IMR-90 (cell line): ENCODE measurements at regions not wholly inside any gene's neighbourhood (a gene's known extent, or its start where the extent isn't known, plus 50 kb on each side); places are given as distances from the start of the nearest gene placed in this dataset.
A peak's percentile ranks its signal among the peaks of the same experiment; 100 is the strongest.

ENCODE experiments used
- ATAC-seq: fragments of 200-7000 bp; cut with Tn5 transposase; 2 replicates; pipeline ENCODE4 v1.9.1; 2020; ENCODE audit warnings: low read depth, mild to moderate bottlenecking, moderate library complexity
- BruUV-seq: library from RNA; stranded (reverse); fragments of 400-500 nt; replicated peaks from 2 replicates; lab custom pipeline; 2021; lab: Mats Ljungman, UMichigan
- CTCF ChIA-PET: fragments of 300-600 bp; formaldehyde crosslinking; extraction: SDS; loops from one replicate; lab custom pipeline; 2021; ENCODE audit warnings: antibody characterized with exemption; lab: Yijun Ruan, JAX
- POLR2A ChIA-PET: fragments of 300-600 bp; sonication (Branson Sonifier 250); formaldehyde crosslinking; loops from one replicate; lab custom pipeline; 2022; ENCODE audit warnings: antibody characterized with exemption; ENCODE audit not compliant: unreplicated experiment; lab: Charles Lee
- DNase-seq: peaks from one replicate; pipeline ENCODE4 v3.0.0; 2013
- H2AFZ ChIP-seq: replicated peaks from 2 replicates; pipeline ENCODE3; 2013; ENCODE audit warnings: low read length, mild to moderate bottlenecking; ENCODE audit not compliant: poor library complexity
- H2AK5ac ChIP-seq: 2 replicates; pipeline ENCODE4 v1.6.1; 2013; ENCODE audit warnings: low read depth, low read length, inconsistent platforms
- H2AK9ac ChIP-seq: replicated peaks from 2 replicates; pipeline ENCODE3; 2013; ENCODE audit warnings: mild to moderate bottlenecking, low read depth, low read length, moderate library complexity; ENCODE audit not compliant: poor library complexity
- H2BK120ac ChIP-seq: 2 replicates; pipeline ENCODE4 v1.6.1; 2013; ENCODE audit warnings: low read depth, low read length, inconsistent platforms
- H2BK15ac ChIP-seq: 3 replicates; pipeline ENCODE4 v1.6.1; 2013; ENCODE audit warnings: low read depth, low read length, inconsistent platforms
- H2BK20ac ChIP-seq: 2 replicates; pipeline ENCODE4 v1.6.1; 2013; ENCODE audit warnings: low read depth, mild to moderate bottlenecking, inconsistent platforms, low read length, moderate library complexity
- H2BK5ac ChIP-seq: 2 replicates; pipeline ENCODE4 v1.6.1; 2013; ENCODE audit warnings: mild to moderate bottlenecking, low read depth, low read length, inconsistent platforms; ENCODE audit not compliant: poor library complexity, severe bottlenecking
- H3K14ac ChIP-seq: replicated peaks from 2 replicates; pipeline ENCODE4 v1.6.1; 2013; ENCODE audit warnings: low read depth, low read length, inconsistent platforms
- H3K18ac ChIP-seq: 2 replicates; pipeline ENCODE4 v1.6.1; 2013; ENCODE audit warnings: low read depth, low read length, control low read depth
- H3K23ac ChIP-seq: 2 replicates; pipeline ENCODE4 v1.6.1; 2013; ENCODE audit warnings: low read depth, low read length, inconsistent platforms
- H3K27ac ChIP-seq: 2 replicates; pipeline ENCODE4 v1.5.1; 2013; ENCODE audit warnings: mild to moderate bottlenecking, control low read depth, low read length; ENCODE audit not compliant: insufficient read depth
- H3K27me3 ChIP-seq: 2 replicates; pipeline ENCODE4 v1.6.1; 2013; ENCODE audit warnings: low read length; ENCODE audit not compliant: control insufficient read depth, insufficient read depth
- H3K36me3 ChIP-seq: 2 replicates; pipeline ENCODE4 v1.6.1; 2013; ENCODE audit warnings: low read length, mixed read lengths; ENCODE audit not compliant: control insufficient read depth, insufficient read depth
- H3K4ac ChIP-seq: 2 replicates; pipeline ENCODE4 v1.6.1; 2013; ENCODE audit warnings: low read depth, low read length, inconsistent platforms
- H3K4me1 ChIP-seq: 2 replicates; pipeline ENCODE4 v1.6.1; 2013; ENCODE audit warnings: low read length, mixed read lengths; ENCODE audit not compliant: control insufficient read depth, insufficient read depth
- H3K4me2 ChIP-seq: 2 replicates; pipeline ENCODE4 v1.6.1; 2013; ENCODE audit warnings: low read depth, mild to moderate bottlenecking, control low read depth, low read length, moderate library complexity
- H3K4me3 ChIP-seq: 2 replicates; pipeline ENCODE4 v1.5.1; 2013; ENCODE audit warnings: low read depth, mild to moderate bottlenecking, control low read depth, low read length, moderate library complexity; ENCODE audit not compliant: insufficient read depth
- H3K56ac ChIP-seq: 2 replicates; pipeline ENCODE4 v1.6.1; 2013; ENCODE audit warnings: low read length, inconsistent platforms; ENCODE audit not compliant: insufficient read depth; ENCODE audit errors: extremely low read depth
- H3K79me1 ChIP-seq, 2 experiments: 2 replicates each; pipeline ENCODE4 v1.6.1; 2013; ENCODE audit warnings: low read length in 2 of 2, inconsistent platforms in 1 of 2, low read depth in 1 of 2
- H3K9ac ChIP-seq: 2 replicates; pipeline ENCODE4 v1.6.1; 2013; ENCODE audit warnings: low read depth, low read length, control low read depth
- H3K9me1 ChIP-seq: 2 replicates; pipeline ENCODE4 v1.6.1; 2013; ENCODE audit warnings: low read length, inconsistent platforms; ENCODE audit not compliant: insufficient read depth
- H3K9me3 ChIP-seq: 2 replicates; pipeline ENCODE4 v1.6.1; 2013; ENCODE audit warnings: low read length; ENCODE audit not compliant: control insufficient read depth, insufficient read depth
- H4K20me1 ChIP-seq: 2 replicates; pipeline ENCODE4 v1.6.1; 2013; ENCODE audit warnings: low read length, inconsistent platforms; ENCODE audit not compliant: insufficient read depth
- H4K5ac ChIP-seq: 2 replicates; pipeline ENCODE4 v1.6.1; 2013; ENCODE audit warnings: mild to moderate bottlenecking, low read depth, low read length, control low read depth
- H4K8ac ChIP-seq, 2 experiments: 2 replicates each; pipeline ENCODE4 v1.6.1; 2013; ENCODE audit warnings: low read depth in 2 of 2, low read length in 2 of 2, control low read depth in 1 of 2, inconsistent platforms in 1 of 2
- H4K91ac ChIP-seq: 2 replicates; pipeline ENCODE4 v1.6.1; 2013; ENCODE audit warnings: low read depth, low read length, inconsistent platforms; ENCODE audit not compliant: insufficient read depth
- POLR2A ChIP-seq: IDR thresholded peaks from 2 replicates; pipeline ENCODE4 v1.6.1; 2012; ENCODE audit warnings: mild to moderate bottlenecking, low read depth, low read length
- USF2 ChIP-seq: fragments of 150-350 bp; IDR thresholded peaks from 2 replicates; pipeline ENCODE4 v1.6.1; 2017; ENCODE audit warnings: mild to moderate bottlenecking, antibody characterized with exemption, low read length, low read depth
- WGBS, 2 experiments: methylation state at CpG; one replicate each; pipeline versions ENCODE4 v1.1.5 to v1.1.7; 2013; ENCODE audit warnings: missing lambda C conversion rate in 2 of 2; ENCODE audit not compliant: insufficient read length in 1 of 2; ENCODE audit errors: extremely low coverage in 2 of 2; 5-methylcytosine and 5-hydroxymethylcytosine counted together
- dilution Hi-C: fragments of 300-500 bp; cut with HindIII; formaldehyde crosslinking; loops from one replicate; pipeline ENCODE4 v1.14.3; 2018; ENCODE audit warnings: low sequenced_read_pairs; ENCODE audit not compliant: unreplicated experiment
- in situ Hi-C: fragments of 300-500 bp; cut with MboI; formaldehyde crosslinking; loops from 3 replicates; pipeline ENCODE4 v1.14.3; 2019; ENCODE audit warnings: low sequenced_read_pairs, inconsistent platforms, mixed read lengths
- intact Hi-C: fragments of 100-400 bp; cut with micrococcal nuclease; formaldehyde crosslinking; loops from 2 replicates; pipeline ENCODE4 v1.10.0; 2022

DNA sequence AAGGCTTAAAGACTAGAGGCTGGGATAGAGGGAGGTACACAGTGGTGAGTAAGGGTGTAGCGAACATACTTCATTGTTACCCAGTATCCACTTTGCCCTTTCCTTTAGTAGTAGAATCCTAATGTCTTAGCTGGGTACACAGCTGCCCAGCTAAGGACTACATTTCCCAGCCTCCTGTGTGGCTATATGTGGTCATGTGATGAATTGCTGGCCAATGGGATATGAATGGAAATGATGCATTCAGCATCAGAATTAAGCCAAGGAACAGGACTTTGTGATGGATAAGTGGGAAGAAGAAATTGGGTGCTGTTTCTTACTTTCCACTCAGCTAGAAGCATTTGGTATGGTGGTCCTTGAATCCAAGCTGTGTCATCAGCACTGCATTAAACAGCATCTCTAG is 55.9 kb downstream of the FOXL1 start:
- TF ChIP-seq USF2 (peak; percentile 91), POLR2A (no peak)
- H2AK5ac ChIP-seq: no peak overlapping the region
- no peak overlapping the region for H3K14ac ChIP-seq
- no peak overlapping the region for H3K4me3 ChIP-seq
- H4K8ac ChIP-seq: no peak overlapping the region
- H2BK20ac ChIP-seq: no peak overlapping the region
- H3K9ac ChIP-seq: no peak overlapping the region
- no CpG with 5 or more reads among the region's 1 CpG for WGBS, 2 experiments
- peak; percentile 33 for DNase-seq
- no peak overlapping the region for H4K91ac ChIP-seq
- H3K27ac ChIP-seq: no peak overlapping the region
- H3K9me3 ChIP-seq: no peaks in the 10 kb centered on the region
- no peak overlapping the region for H3K4ac ChIP-seq
- peaks cover 7% of the 10 kb centered on the region; the same call in 1 of the 2 replicates for H3K9me1 ChIP-seq
- ChIA-PET POLR2A (no interaction called here), CTCF (no interaction called here)
- no peak overlapping the region for H4K5ac ChIP-seq
- dilution Hi-C loops: no loop called here
- ATAC-seq: no peak
- no TSS peak for BruUV-seq
- intact Hi-C loops: no loop called here
- H2AFZ ChIP-seq: no peak overlapping the region
- no peak overlapping the region for H2BK120ac ChIP-seq
- no peaks in the 10 kb centered on the region for H4K20me1 ChIP-seq
- no peak overlapping the region for H3K23ac ChIP-seq
- H2BK5ac ChIP-seq: no peak overlapping the region
- no peaks in the 10 kb centered on the region for H3K36me3 ChIP-seq
- no peak overlapping the region for H3K18ac ChIP-seq
- H3K4me2 ChIP-seq: no peak overlapping the region
- H3K4me1 ChIP-seq: no peaks in the 10 kb centered on the region
- H3K27me3 ChIP-seq: peaks cover 2% of the 10 kb centered on the region
- no peak overlapping the region for H3K56ac ChIP-seq
- H2BK15ac ChIP-seq: no peak overlapping the region
- no peak overlapping the region for H2AK9ac ChIP-seq
- in situ Hi-C loops: no loop called here
- no peaks in the 10 kb centered on the region for H3K79me1 ChIP-seq
